ENCODE measurements at regions not wholly inside any gene's neighbourhood (a gene's known extent, or its start where the extent isn't known, plus 50 kb on each side); places are given as distances from the start of the nearest gene placed in this dataset.

DNA sequence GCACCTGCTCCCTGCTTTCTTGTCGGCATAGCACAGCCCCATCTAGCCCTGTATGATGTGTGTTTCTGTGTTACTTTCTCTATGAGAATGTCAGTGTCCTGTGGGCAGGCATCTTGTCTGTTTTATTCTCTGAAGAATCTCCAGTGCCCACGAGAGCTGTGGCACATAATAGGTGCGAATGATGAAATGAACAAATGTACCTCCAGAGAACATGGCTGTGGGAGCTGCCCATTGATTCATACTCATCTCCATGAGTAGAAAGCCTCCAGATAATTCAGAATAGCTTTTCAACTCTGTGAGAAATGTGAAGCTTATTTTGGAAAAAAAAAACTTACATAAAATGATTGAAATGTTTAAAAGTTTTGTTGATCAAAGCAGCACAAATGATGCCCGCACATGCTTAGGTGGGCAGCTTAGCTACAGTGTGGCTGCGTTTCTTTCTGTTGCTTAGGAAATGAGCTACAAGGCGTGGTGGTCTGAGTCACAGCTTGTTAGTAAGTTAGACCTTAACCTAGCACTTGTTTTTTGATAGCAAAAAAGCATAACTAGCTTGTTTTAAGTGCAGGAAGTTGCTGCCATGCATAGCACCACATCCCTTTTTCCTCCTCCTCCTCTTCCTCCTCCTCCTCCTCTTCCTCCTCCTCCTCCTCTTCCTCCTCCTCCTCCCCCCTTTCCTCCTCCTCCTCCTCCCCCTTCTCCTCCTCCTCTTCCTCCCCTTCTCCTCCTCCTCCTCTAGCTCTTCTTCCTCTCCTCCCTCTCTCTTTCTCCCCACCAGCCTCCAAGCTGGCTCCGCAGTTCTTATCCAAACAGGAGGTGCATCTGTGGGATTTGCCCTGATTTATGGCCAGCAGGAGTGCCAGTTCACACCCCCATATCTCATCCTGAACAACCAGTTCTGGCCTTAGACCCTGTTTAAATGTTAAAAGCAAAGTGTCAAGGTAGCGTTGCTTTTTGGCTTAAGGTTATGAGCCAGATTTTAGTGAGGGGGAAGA is 221.5 kb downstream of the IRF8 start:
- no peak for FAIRE-seq
- Histone ChIP-seq H3K27me3 (no peaks in the 10 kb centered on the region), H3K36me3 (no peaks in the 10 kb centered on the region), H3K9me3 (no peaks in the 10 kb centered on the region), H3K4me3 (no peak overlapping the region), H3K27ac (no peak overlapping the region), H3K4me1 (no peaks in the 10 kb centered on the region)
- intact Hi-C loops (cut with DNase I), result no loop called here
- TF ChIP-seq, protein P1, sequence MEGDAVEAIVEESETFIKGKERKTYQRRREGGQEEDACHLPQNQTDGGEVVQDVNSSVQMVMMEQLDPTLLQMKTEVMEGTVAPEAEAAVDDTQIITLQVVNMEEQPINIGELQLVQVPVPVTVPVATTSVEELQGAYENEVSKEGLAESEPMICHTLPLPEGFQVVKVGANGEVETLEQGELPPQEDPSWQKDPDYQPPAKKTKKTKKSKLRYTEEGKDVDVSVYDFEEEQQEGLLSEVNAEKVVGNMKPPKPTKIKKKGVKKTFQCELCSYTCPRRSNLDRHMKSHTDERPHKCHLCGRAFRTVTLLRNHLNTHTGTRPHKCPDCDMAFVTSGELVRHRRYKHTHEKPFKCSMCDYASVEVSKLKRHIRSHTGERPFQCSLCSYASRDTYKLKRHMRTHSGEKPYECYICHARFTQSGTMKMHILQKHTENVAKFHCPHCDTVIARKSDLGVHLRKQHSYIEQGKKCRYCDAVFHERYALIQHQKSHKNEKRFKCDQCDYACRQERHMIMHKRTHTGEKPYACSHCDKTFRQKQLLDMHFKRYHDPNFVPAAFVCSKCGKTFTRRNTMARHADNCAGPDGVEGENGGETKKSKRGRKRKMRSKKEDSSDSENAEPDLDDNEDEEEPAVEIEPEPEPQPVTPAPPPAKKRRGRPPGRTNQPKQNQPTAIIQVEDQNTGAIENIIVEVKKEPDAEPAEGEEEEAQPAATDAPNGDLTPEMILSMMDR (IDR thresholded peaks at IDR 0.05), result no peak
- 41 to 52% methylated on average over 8 of the region's 8 CpGs for WGBS, 2 donors
- peak in 1 of 6 donors; percentile 6 for DNase-seq
- no peak for ATAC-seq

DNA sequence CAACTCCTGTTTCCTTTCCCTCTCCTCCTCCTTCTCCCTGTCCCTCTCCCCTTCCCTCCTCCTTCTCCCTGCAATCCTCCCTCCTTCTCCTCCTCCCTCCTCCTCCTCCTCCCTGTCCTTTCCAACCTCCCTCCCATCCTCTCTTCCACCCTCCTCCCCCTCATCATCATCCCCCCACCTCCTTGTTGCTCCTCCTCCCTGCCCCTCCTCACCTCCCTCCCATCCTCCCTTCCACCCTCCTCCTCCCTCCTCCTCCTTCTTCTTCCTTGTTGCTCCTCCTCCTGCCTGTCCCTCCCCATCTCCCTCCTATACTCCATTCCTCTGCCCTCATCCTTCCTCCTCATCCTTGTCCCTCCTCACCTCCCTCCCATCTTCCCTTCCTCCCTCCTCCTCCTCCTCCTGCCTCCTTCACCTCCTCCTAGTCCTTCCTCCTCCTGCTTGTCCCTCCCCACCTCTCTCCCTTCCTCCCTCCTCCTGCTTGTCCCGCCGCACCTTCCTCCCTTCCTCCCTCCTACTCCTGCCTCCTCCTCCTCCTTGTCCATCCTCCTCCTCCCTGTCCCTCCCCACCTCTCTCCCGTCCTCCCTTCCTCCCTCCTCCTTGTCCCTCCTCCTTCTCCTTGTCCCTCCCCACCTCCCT is 222.5 kb downstream of the IRF8 start:
- DNase-seq (no peak), ATAC-seq (no peak), FAIRE-seq (no peak)
- intact Hi-C loops (cut with DNase I), result no loop called here
- TF ChIP-seq, protein P1 (IDR thresholded peaks at IDR 0.05), result no peak
- no peak overlapping the region for H3K4me3 ChIP-seq
- no peaks in the 10 kb centered on the region for H3K4me1 ChIP-seq
- no peaks in the 10 kb centered on the region for H3K36me3 ChIP-seq
- WGBS, 2 donors, result 29 to 67% methylated on average over 3 of the region's 3 CpGs
- no peak overlapping the region for H3K27ac ChIP-seq
- no peaks in the 10 kb centered on the region for H3K9me3 ChIP-seq
- no peaks in the 10 kb centered on the region for H3K27me3 ChIP-seq

DNA sequence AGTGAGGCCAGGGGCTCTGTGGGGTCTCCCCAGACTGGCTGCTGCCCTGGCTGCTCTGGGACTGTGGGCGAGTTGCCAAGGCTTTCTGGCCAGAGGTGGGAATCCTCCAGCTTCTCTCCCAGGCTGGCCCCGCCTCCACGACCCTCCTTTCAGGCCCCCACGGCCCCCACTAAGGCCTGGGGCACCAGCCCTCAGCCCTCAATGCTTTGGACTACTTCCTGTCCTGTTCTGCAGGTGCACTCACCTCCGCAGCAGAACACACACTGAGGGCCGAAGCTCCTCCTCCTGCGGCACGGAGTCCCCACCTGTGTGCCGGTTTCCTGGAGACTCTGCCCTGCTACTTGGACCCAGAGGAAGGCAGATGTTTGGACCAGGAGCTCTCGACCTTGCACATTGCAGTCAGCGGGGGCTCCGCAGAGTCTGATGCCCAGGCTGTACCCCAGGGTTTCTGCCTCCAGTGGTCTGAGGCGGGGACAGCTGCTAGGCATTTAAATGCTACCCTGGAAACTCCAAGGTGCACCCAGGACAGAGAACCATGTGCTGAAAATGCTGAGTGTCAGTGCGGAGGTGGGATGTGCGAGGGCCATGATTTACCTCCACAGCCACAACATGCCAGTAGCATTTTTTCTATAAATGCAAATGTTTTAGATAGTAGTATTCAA is 223.8 kb downstream of the IRF8 start:
- Histone ChIP-seq H3K9me3 (no peaks in the 10 kb centered on the region), H3K27ac (no peak overlapping the region), H3K36me3 (no peaks in the 10 kb centered on the region), H3K4me3 (no peak overlapping the region), H3K27me3 (no peaks in the 10 kb centered on the region), H3K4me1 (no peaks in the 10 kb centered on the region)
- TF ChIP-seq, protein P1 (IDR thresholded peaks at IDR 0.05), result no peak
- DNase-seq (no peak), ATAC-seq (no peak), FAIRE-seq (no peak)
- intact Hi-C loops (cut with DNase I), result no loop called here
- WGBS, 2 donors, result 49 to 53% methylated on average over 15 of the region's 15 CpGs

DNA sequence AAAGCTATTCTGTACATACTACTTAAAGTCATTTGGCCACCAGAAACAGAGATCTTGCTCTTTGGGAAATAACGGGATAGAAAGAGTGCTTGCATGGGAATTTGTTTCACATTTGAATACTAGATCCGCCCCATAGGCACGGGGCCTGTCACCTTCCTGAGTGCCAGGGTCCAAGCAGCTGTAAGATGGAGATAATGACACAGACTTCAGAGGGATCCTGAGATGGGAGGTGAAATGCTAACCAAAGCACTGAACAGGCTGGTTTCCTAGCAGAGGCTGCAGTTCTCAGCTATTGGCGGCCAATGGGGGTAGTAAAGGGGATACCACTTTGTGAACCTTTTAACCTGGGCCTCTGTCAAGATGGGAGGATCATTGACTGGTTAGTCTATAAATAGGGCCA is 225.4 kb downstream of the IRF8 start:
- H3K27me3 ChIP-seq, result no peaks in the 10 kb centered on the region
- H3K9me3 ChIP-seq, result no peaks in the 10 kb centered on the region
- no peak for ATAC-seq
- no peaks in the 10 kb centered on the region for H3K36me3 ChIP-seq
- no peaks in the 10 kb centered on the region for H3K4me1 ChIP-seq
- intact Hi-C loops (cut with DNase I), result no loop called here
- 69 to 77% methylated on average over 4 of the region's 4 CpGs for WGBS, 2 donors
- H3K27ac ChIP-seq, result no peak overlapping the region
- TF ChIP-seq, protein P1 (IDR thresholded peaks at IDR 0.05), result no peak
- DNase-seq, result no peak
- no peak for FAIRE-seq
- no peak overlapping the region for H3K4me3 ChIP-seq

Data from pancreas (tissue), 10 donors.